Mesothelial cell of epicardium (in vitro differentiated cells): ENCODE measurements at regions not wholly inside any gene's neighbourhood (a gene's known extent, or its start where the extent isn't known, plus 50 kb on each side); places are given as distances from the start of the nearest gene placed in this dataset.

Experiments used
- DNase-seq, 2 experiments: peaks; one replicate each; pipeline ENCODE4 v3.0.0; 2021; ENCODE audit warnings: low spot score in 2 of 2; ENCODE audit not compliant: unreplicated experiment in 2 of 2
- H3K27ac Mint-ChIP-seq: 2 replicates; pipeline ENCODE4 v1.8.0; 2021; ENCODE audit warnings: mixed read lengths
- H3K27me3 Mint-ChIP-seq: 2 replicates; pipeline ENCODE4 v1.8.0; 2021; ENCODE audit warnings: low read depth, mixed read lengths
- H3K36me3 Mint-ChIP-seq: 2 replicates; pipeline ENCODE4 v1.8.0; 2021; ENCODE audit warnings: mixed read lengths
- H3K4me1 Mint-ChIP-seq: 2 replicates; pipeline ENCODE4 v1.8.0; 2021; ENCODE audit warnings: mixed read lengths
- H3K4me3 Mint-ChIP-seq: 2 replicates; pipeline ENCODE4 v1.8.0; 2021; ENCODE audit warnings: mild to moderate bottlenecking, moderate library complexity, mixed read lengths
- H3K9me3 Mint-ChIP-seq: 2 replicates; pipeline ENCODE4 v1.8.0; 2021; ENCODE audit warnings: mixed read lengths
- CTCF ChIP-seq: fragments of 200-600 bp; sonication (generic); IDR thresholded peaks from one replicate; pipeline ENCODE4 v1.5.0; 2021; ENCODE audit warnings: antibody characterized with exemption; ENCODE audit not compliant: unreplicated experiment

- H3K27me3 Mint-ChIP-seq, result peaks cover 66% of the 10 kb centered on the region
- no peak overlapping the region for H3K4me3 Mint-ChIP-seq
- DNase-seq, result peak in 1 of 2 experiments; percentile 26
- no peak for TF ChIP-seq CTCF
- H3K36me3 Mint-ChIP-seq, result no peaks in the 10 kb centered on the region
- peaks cover 10% of the 10 kb centered on the region for H3K9me3 Mint-ChIP-seq
- no peak overlapping the region for H3K27ac Mint-ChIP-seq
- peaks cover 3% of the 10 kb centered on the region for H3K4me1 Mint-ChIP-seq
Measured at GRCh38 chr1:29508458-29509107, 272.3 kb downstream of the PTPRU start.

- Mint-ChIP-seq H3K9me3 (peaks cover 3% of the 10 kb centered on the region), H3K4me1 (peaks cover 3% of the 10 kb centered on the region), H3K27me3 (peaks cover 66% of the 10 kb centered on the region), H3K36me3 (no peaks in the 10 kb centered on the region), H3K4me3 (no peak overlapping the region), H3K27ac (no peak overlapping the region)
- peak in 1 of 2 experiments; percentile 24 for DNase-seq
- no peak for TF ChIP-seq CTCF
Measured at GRCh38 chr1:29506678-29507225, 270.4 kb downstream of the PTPRU start.

- H3K9me3 Mint-ChIP-seq, result no peaks in the 10 kb centered on the region
- no peaks in the 10 kb centered on the region for H3K36me3 Mint-ChIP-seq
- peak in 1 of 2 experiments; percentile 27 for DNase-seq
- peaks cover 63% of the 10 kb centered on the region for H3K27me3 Mint-ChIP-seq
- TF ChIP-seq CTCF, result no peak
- peaks cover 3% of the 10 kb centered on the region for H3K4me1 Mint-ChIP-seq
- no peak overlapping the region for H3K27ac Mint-ChIP-seq
- no peak overlapping the region for H3K4me3 Mint-ChIP-seq
Measured at GRCh38 chr1:29505532-29506220, 269.4 kb downstream of the PTPRU start.

- peaks cover 3% of the 10 kb centered on the region for H3K4me1 Mint-ChIP-seq
- peak in 1 of 2 experiments; percentile 34 for DNase-seq
- H3K27me3 Mint-ChIP-seq, result peaks cover 58% of the 10 kb centered on the region
- TF ChIP-seq CTCF, result no peak
- no peak overlapping the region for H3K27ac Mint-ChIP-seq
- no peaks in the 10 kb centered on the region for H3K36me3 Mint-ChIP-seq
- no peaks in the 10 kb centered on the region for H3K9me3 Mint-ChIP-seq
- no peak overlapping the region for H3K4me3 Mint-ChIP-seq
Measured at GRCh38 chr1:29504709-29505410, 268.5 kb downstream of the PTPRU start.

- Mint-ChIP-seq H3K27me3 (peaks cover 58% of the 10 kb centered on the region), H3K27ac (no peak overlapping the region), H3K4me3 (no peak overlapping the region), H3K4me1 (peaks cover 3% of the 10 kb centered on the region), H3K9me3 (no peaks in the 10 kb centered on the region), H3K36me3 (no peaks in the 10 kb centered on the region)
- TF ChIP-seq CTCF, result no peak
- DNase-seq, result peak in 1 of 2 experiments; percentile 19
Measured at GRCh38 chr1:29504196-29504595, 267.9 kb downstream of the PTPRU start.
